SK-N-SH treated with all-trans-retinoic acid at 6 μM for 48 hours (cell line): ENCODE measurements at regions not wholly inside any gene's neighbourhood (a gene's known extent, or its start where the extent isn't known, plus 50 kb on each side); places are given as distances from the start of the nearest gene placed in this dataset.

ENCODE experiments used
- ARNTL ChIP-seq: fragments of 450-650 bp; formaldehyde crosslinking; IDR thresholded peaks from 2 replicates; pipeline ENCODE4 v1.5.0; 2020; ENCODE audit warnings: low read depth, mild to moderate bottlenecking, moderate library complexity, borderline replicate concordance
- BACH2 ChIP-seq: fragments of 250-450 bp; sonication (Bioruptor Pico); IDR thresholded peaks from 2 replicates; pipeline ENCODE4 v1.9.0; 2021; ENCODE audit warnings: mild to moderate bottlenecking, borderline replicate concordance
- CREB5 ChIP-seq: fragments of 250-450 bp; sonication (Bioruptor Pico); IDR thresholded peaks from 2 replicates; pipeline ENCODE4 v1.5.1; 2020; ENCODE audit warnings: low read depth, mild to moderate bottlenecking, moderate library complexity
- CSDC2 ChIP-seq: fragments of 250-450 bp; sonication (Bioruptor Pico); IDR thresholded peaks from 2 replicates; pipeline ENCODE4 v1.5.0; 2020; ENCODE audit warnings: mild to moderate bottlenecking, moderate library complexity
- GLIS3 ChIP-seq: fragments of 250-450 bp; sonication (Bioruptor Pico); IDR thresholded peaks from 2 replicates; pipeline ENCODE4 v1.5.0; 2020; ENCODE audit warnings: mild to moderate bottlenecking, moderate library complexity
- ISL1 ChIP-seq: fragments of 250-450 bp; sonication (Bioruptor Pico); IDR thresholded peaks from 2 replicates; pipeline ENCODE4 v2.1.2; 2022; ENCODE audit warnings: mild to moderate bottlenecking, moderate library complexity
- PATZ1 ChIP-seq: fragments of 250-450 bp; sonication (Bioruptor Pico); IDR thresholded peaks from 2 replicates; pipeline ENCODE4 v1.8.0; 2020; ENCODE audit warnings: mild to moderate bottlenecking, moderate library complexity, borderline replicate concordance
- RARB ChIP-seq: fragments of 250-450 bp; sonication (Bioruptor Pico); IDR thresholded peaks from 2 replicates; pipeline ENCODE4 v1.8.0; 2021; ENCODE audit warnings: mild to moderate bottlenecking, moderate library complexity
- TCF4 ChIP-seq: fragments of 250-450 bp; sonication (Bioruptor Pico); IDR thresholded peaks from 2 replicates; pipeline ENCODE4 v1.8.0; 2021; ENCODE audit warnings: mild to moderate bottlenecking, moderate library complexity, borderline replicate concordance
- TSHZ2 ChIP-seq: fragments of 250-450 bp; sonication (Bioruptor Pico); IDR thresholded peaks from 2 replicates; pipeline ENCODE4 v1.5.0; 2020; ENCODE audit warnings: mild to moderate bottlenecking, moderate library complexity
- ZFP3 ChIP-seq: fragments of 250-450 bp; sonication (Bioruptor Pico); IDR thresholded peaks from 2 replicates; pipeline ENCODE4 v1.5.0; 2020; ENCODE audit warnings: mild to moderate bottlenecking, moderate library complexity
- ZFP30 ChIP-seq: fragments of 450-650 bp; formaldehyde crosslinking; IDR thresholded peaks from 2 replicates; pipeline ENCODE4 v1.5.0; 2022; ENCODE audit warnings: mild to moderate bottlenecking, moderate library complexity
- ZNF565 ChIP-seq: fragments of 450-650 bp; formaldehyde crosslinking; conservative IDR thresholded peaks from 2 replicates; pipeline ENCODE4 v1.5.0; 2020; ENCODE audit warnings: low read depth, mild to moderate bottlenecking, moderate library complexity
- TF ChIP-seq, protein P1 (sequence below): fragments of 250-450 bp; sonication (Bioruptor Pico); IDR thresholded peaks from 2 replicates; pipeline ENCODE4 v1.5.1; 2021; ENCODE audit warnings: mild to moderate bottlenecking, moderate library complexity

GRCh38 chr11:15805726-15806125 lies 550.6 kb downstream of the SOX6 start:
- no peak for TF ChIP-seq ARNTL (CRISPR knock-in tag)
- no peak for TF ChIP-seq CSDC2
- TF ChIP-seq ZNF565 = no peak
- no peak for TF ChIP-seq RARB
- no peak for TF ChIP-seq ZFP3 (CRISPR knock-in tag)
- TF ChIP-seq, protein P1, sequence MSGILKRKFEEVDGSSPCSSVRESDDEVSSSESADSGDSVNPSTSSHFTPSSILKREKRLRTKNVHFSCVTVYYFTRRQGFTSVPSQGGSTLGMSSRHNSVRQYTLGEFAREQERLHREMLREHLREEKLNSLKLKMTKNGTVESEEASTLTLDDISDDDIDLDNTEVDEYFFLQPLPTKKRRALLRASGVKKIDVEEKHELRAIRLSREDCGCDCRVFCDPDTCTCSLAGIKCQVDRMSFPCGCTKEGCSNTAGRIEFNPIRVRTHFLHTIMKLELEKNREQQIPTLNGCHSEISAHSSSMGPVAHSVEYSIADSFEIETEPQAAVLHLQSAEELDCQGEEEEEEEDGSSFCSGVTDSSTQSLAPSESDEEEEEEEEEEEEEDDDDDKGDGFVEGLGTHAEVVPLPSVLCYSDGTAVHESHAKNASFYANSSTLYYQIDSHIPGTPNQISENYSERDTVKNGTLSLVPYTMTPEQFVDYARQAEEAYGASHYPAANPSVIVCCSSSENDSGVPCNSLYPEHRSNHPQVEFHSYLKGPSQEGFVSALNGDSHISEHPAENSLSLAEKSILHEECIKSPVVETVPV (CRISPR knock-in tag) = no peak
- no peak for TF ChIP-seq PATZ1
- TF ChIP-seq TCF4 (CRISPR knock-in tag) = no peak
- no peak for TF ChIP-seq CREB5 (CRISPR knock-in tag)
- no peak for TF ChIP-seq ZFP30 (CRISPR knock-in tag)
- no peak for TF ChIP-seq TSHZ2 (CRISPR knock-in tag)
- no peak for TF ChIP-seq BACH2 (CRISPR knock-in tag)
- TF ChIP-seq GLIS3 (CRISPR knock-in tag) = no peak
- no peak for TF ChIP-seq ISL1 (CRISPR knock-in tag)
